GM19043 (cell line): ENCODE measurements at regions not wholly inside any gene's neighbourhood (a gene's known extent, or its start where the extent isn't known, plus 50 kb on each side); places are given as distances from the start of the nearest gene placed in this dataset.

ENCODE experiments used
- ATAC-seq: cut with Tn5 transposase; IDR thresholded peaks from one replicate; pipeline ENCODE4 v1.9.1; 2021; ENCODE audit warnings: low read depth; ENCODE audit not compliant: unreplicated experiment

- no peak for ATAC-seq
These were observed 427.3 kb downstream of the DCDC2C start for GRCh38 chr2:4130651-4131050.

- no peak for ATAC-seq
These were observed 431.5 kb downstream of the DCDC2C start for GRCh38 chr2:4134551-4135550.

- ATAC-seq = no peak
These were observed 432.4 kb downstream of the DCDC2C start for GRCh38 chr2:4135765-4136164.

- ATAC-seq = no peak
These were observed 435.9 kb downstream of the DCDC2C start for GRCh38 chr2:4139316-4139715.

- ATAC-seq = no peak
These were observed 436.4 kb downstream of the DCDC2C start for GRCh38 chr2:4139731-4140130.

- ATAC-seq = no peak
These were observed 437.1 kb downstream of the DCDC2C start for GRCh38 chr2:4140281-4140970.

- ATAC-seq = no peak
These were observed 441.4 kb downstream of the DCDC2C start for GRCh38 chr2:4144731-4145130.

GRCh38 chr2:4151521-4151920, 448.1 kb downstream of the DCDC2C start:
- ATAC-seq = no peak

GRCh38 chr2:4152051-4152450, 448.7 kb downstream of the DCDC2C start:
- ATAC-seq = no peak

- no peak for ATAC-seq
These were observed 465.5 kb downstream of the DCDC2C start for GRCh38 chr2:4168834-4169233.

GRCh38 chr2:4174796-4175195, 471.4 kb downstream of the DCDC2C start:
- no peak for ATAC-seq

GRCh38 chr2:4175343-4175742, 472.0 kb downstream of the DCDC2C start:
- ATAC-seq = no peak

- ATAC-seq = no peak
These were observed 477.3 kb downstream of the DCDC2C start for GRCh38 chr2:4180631-4181030.

GRCh38 chr2:4181062-4181461, 477.7 kb downstream of the DCDC2C start:
- no peak for ATAC-seq

- ATAC-seq = no peak
These were observed 485.2 kb downstream of the DCDC2C start for GRCh38 chr2:4188561-4188960.

- ATAC-seq = no peak
These were observed 487.2 kb downstream of the DCDC2C start for GRCh38 chr2:4190548-4190947.

- ATAC-seq = no peak
These were observed 488.7 kb downstream of the DCDC2C start for GRCh38 chr2:4192119-4192518.

GRCh38 chr2:4214444-4215205, 511.2 kb downstream of the DCDC2C start:
- peak; percentile 56 for ATAC-seq

GRCh38 chr2:4217737-4218136, 514.4 kb downstream of the DCDC2C start:
- ATAC-seq = no peak

- no peak for ATAC-seq
These were observed 515.7 kb downstream of the DCDC2C start for GRCh38 chr2:4219101-4219500.

GRCh38 chr2:4219571-4219970, 516.2 kb downstream of the DCDC2C start:
- no peak for ATAC-seq
